ENCODE measurements at regions not wholly inside any gene's neighbourhood (a gene's known extent, or its start where the extent isn't known, plus 50 kb on each side); places are given as distances from the start of the nearest gene placed in this dataset.

DNA sequence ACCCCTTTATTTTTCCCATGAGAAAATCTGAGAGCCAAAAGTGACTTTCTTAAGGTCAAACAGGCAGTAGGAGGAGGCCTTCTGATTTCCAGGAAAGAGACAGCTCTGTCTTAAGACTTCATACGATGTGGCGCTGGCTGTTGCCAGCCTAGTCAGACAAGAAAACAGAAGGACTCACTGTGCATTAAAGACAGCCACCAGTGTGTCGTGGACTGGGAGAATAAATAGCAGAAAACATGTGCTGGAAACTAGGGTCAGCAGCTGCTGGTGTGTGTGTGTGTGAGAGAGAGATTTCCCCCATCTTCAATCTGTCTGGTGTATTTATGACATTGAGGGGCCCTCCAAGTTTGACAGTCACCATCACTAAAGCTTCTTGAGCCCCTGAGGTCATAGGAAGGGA is 708.6 kb upstream of the TMEM132C start:
- Histone ChIP-seq H3K4me1 (ENCODE audit: insufficient read depth, low read length) (no peaks in the 10 kb centered on the region; the same call in 1 of the 2 replicates), H3K36me3 (ENCODE audit: insufficient read depth, low read length) (no peaks in the 10 kb centered on the region), H3K9me3 (ENCODE audit: control insufficient read depth, insufficient read depth, low read length) (no peaks in the 10 kb centered on the region), H3K9ac (ENCODE audit: low read depth, low read length) (no peak overlapping the region)

DNA sequence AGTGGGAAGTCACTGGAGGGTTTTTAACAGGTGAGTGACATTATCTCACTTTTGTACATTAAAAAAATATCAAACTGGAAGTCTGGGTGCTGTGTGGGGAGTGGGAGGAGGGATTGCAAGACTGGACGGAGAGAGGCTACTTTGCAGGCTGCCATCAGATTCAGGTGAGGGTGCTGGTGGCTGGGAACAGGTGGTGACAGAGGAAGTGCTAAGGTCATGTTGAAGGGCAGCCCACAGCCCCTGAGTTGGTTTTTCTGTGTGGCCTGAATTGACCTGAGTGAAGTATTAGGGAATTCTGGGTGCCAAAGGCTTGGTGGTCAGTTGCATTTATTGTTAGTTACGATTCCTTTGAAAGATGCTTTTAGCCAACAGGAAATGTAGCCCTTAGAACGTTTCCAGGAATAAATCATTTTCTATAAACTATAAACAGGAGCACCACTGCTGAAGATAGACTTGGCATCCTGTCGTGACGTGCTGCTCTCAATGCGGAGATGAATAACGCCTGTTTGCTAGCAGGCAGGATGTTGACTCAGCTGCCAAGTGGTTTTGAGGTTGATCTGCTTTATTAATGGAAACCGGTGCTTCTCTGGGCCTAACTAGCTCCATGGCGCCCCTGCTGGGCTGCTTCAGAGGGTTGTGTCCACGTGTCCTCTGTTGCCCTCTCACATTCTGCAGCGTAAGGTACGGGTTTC is 707.5 kb upstream of the TMEM132C start:
- no peak overlapping the region for H3K9ac ChIP-seq (ENCODE audit: low read depth, low read length)
- H3K36me3 ChIP-seq (ENCODE audit: insufficient read depth, low read length), result no peaks in the 10 kb centered on the region
- H3K4me1 ChIP-seq (ENCODE audit: insufficient read depth, low read length), result no peaks in the 10 kb centered on the region; the same call in 1 of the 2 replicates
- no peaks in the 10 kb centered on the region for H3K9me3 ChIP-seq (ENCODE audit: control insufficient read depth, insufficient read depth, low read length)

DNA sequence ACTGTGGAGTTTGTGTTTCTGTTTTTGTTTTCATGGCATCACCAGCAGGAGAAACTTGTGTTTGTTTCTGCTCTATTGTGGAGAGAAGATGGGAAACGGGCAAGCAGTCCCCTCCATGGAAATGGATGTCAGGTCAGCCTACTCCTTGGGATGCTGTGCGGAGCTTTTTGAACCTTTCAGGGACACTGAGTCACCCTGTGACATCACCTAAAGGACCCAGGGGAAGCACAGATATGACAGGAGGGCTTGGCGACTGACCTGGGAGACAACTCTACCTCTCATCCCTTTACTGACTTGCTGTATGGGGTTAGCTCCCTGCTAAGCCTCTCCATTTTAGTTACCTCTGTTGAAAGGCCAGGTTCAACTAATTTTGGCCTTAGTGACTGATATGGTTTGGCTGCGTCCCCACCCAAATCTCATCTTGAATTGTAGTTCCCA is 706.9 kb upstream of the TMEM132C start:
- Histone ChIP-seq H3K9ac (ENCODE audit: low read depth, low read length) (no peak overlapping the region), H3K9me3 (ENCODE audit: control insufficient read depth, insufficient read depth, low read length) (no peaks in the 10 kb centered on the region), H3K4me1 (ENCODE audit: insufficient read depth, low read length) (no peaks in the 10 kb centered on the region; the same call in 1 of the 2 replicates), H3K36me3 (ENCODE audit: insufficient read depth, low read length) (no peaks in the 10 kb centered on the region)

DNA sequence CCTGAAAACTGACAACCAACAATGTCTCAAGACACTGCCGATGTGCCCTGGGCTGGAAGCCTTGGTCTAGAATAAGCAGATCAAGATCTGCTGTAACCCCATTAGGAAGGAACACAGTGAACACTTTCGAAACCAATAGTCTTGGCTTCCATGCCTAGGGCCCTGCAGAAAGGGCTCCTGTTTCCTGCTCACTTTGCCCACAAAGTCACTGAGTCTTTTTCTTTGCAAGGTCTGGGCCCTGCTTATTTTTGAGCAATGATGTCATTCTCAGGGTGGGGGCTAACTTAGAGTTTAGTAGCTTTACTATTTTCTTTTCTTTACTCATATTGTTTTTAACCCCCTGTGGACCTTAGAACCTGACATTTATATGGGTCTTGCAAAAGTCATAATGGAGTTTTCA is 704.2 kb upstream of the TMEM132C start:
- Histone ChIP-seq H3K9me3 (ENCODE audit: control insufficient read depth, insufficient read depth, low read length) (no peaks in the 10 kb centered on the region), H3K9ac (ENCODE audit: low read depth, low read length) (no peak overlapping the region), H3K4me1 (ENCODE audit: insufficient read depth, low read length) (no peaks in the 10 kb centered on the region; the same call in 1 of the 2 replicates), H3K36me3 (ENCODE audit: insufficient read depth, low read length) (no peaks in the 10 kb centered on the region)

DNA sequence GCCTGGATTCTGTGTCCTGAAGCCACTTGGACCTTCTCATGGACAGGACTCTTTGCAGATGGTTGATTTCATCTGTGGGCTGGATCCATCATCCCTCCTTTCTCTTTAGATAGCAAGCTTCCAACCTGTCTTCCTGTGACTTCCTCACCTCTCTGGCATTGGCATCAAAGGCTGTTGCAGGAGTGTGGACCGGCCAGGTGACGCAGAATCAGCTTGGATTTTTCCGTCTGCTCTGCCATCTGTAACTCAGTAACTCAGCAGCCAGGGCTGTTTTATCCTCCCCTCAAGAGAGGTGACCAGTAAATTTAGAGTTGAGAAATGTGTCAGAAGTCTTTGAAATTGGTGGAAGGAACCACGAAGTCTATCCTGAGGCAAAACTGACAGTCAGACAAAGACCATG is 701.7 kb upstream of the TMEM132C start:
- Histone ChIP-seq H3K9ac (ENCODE audit: low read depth, low read length) (no peak overlapping the region), H3K36me3 (ENCODE audit: insufficient read depth, low read length) (no peaks in the 10 kb centered on the region), H3K4me1 (ENCODE audit: insufficient read depth, low read length) (no peaks in the 10 kb centered on the region), H3K9me3 (ENCODE audit: control insufficient read depth, insufficient read depth, low read length) (no peaks in the 10 kb centered on the region)

DNA sequence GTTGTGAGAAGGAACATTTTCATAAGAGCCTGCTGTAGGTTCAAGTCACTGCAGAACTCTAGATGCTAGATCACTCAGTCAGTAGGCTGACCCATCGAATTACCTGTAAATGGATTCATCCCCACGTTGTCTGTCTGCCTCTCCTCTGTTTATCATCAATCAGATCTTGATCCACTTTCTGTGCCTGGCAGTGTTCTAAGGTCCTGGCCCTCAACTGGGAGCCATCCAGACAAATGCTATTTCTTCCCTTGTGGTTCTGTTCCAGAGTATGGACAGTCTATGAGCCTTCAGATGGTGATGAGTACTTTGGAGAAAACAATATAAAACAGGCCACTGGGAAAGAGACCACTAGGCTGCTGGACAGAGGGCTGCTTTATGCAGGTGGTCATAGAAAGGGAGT is 699.4 kb upstream of the TMEM132C start:
- Histone ChIP-seq H3K9ac (ENCODE audit: low read depth, low read length) (no peak overlapping the region), H3K36me3 (ENCODE audit: insufficient read depth, low read length) (no peaks in the 10 kb centered on the region)

DNA sequence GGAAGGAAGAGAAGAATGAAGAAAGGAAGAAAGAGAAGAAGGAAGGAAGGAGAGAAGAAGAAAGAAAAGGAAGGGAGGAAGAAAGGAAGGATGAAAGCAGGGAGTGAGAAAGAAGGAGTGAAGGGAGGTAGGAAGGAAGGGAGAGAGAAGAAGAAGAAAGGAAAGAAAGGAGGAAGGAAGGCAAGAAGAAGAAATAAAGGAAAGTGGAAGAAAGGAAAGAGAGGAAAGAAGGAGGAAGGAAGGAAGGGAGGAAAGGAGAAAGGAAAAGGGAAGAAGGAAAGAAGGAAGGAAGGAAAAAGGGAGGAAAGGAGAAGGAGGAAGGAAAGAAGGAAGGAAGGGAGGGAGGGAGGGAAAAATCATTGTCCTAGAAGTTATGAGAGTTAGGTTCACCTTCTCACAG is 696.6 kb upstream of the TMEM132C start:
- Histone ChIP-seq H3K9ac (ENCODE audit: low read depth, low read length) (no peak overlapping the region), H3K36me3 (ENCODE audit: insufficient read depth, low read length) (no peaks in the 10 kb centered on the region), H3K4me1 (ENCODE audit: insufficient read depth, low read length) (no peaks in the 10 kb centered on the region), H3K9me3 (ENCODE audit: control insufficient read depth, insufficient read depth, low read length) (no peaks in the 10 kb centered on the region)

More for the DNA sequence above, 699.4 kb upstream of the TMEM132C start:
- Histone ChIP-seq H3K9me3 (ENCODE audit: control insufficient read depth, insufficient read depth, low read length) (no peaks in the 10 kb centered on the region), H3K4me1 (ENCODE audit: insufficient read depth, low read length) (no peaks in the 10 kb centered on the region)

DNA sequence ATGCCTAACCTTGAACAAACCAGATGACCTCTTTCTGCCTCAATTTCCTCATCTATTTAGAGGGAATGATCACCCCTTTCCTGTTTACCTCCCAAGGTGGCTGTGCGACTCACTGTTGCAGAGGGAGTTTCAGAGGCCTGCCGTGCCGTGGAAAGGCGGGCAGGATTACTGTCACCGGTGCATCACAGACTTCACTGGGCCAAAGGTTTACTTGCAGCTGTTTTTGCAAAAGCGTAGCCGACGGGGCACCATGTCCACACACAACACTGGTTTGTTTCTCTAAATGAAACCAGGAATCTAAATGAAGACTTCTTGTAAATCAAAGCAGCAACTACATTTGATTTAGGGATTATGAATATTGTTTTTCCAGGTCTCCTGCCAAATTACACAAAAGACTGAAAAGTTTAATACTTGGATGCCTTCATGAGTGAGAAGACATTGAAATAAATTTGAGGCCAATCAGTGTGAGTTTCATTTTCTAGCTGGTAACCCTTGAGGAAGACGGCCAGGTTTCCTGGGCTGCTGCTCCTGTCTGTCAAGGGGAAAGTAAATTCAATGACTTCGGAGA is 696.1 kb upstream of the TMEM132C start:
- Histone ChIP-seq H3K4me1 (ENCODE audit: insufficient read depth, low read length) (0 out of 2 replicates have a peak, but pooled peaks cover 1% of the 10 kb centered on the region), H3K9ac (ENCODE audit: low read depth, low read length) (no peak overlapping the region)

DNA sequence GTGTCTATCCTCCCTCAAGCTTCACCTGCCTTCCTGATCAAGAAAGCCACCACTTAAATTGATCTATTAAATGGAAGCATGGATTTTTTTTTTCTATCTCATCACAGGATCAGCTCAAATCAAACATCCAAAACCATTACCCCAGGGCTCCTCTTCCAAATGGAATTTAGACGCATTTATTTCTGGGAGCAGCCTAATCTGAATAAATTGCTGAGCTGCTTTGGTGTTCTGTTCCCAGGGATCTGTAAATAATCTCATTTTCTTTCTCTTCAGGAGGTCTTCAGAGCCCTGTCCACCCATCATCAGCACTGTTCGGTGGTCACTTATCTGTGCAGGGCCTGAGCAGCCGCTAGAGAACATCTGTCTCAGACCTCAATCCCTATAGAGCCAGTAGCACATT is 695.4 kb upstream of the TMEM132C start:
- H3K4me1 ChIP-seq (ENCODE audit: insufficient read depth, low read length), result peaks cover 8% of the 10 kb centered on the region
- H3K9ac ChIP-seq (ENCODE audit: low read depth, low read length), result no peak overlapping the region
- H3K36me3 ChIP-seq (ENCODE audit: insufficient read depth, low read length), result no peaks in the 10 kb centered on the region
- H3K9me3 ChIP-seq (ENCODE audit: control insufficient read depth, insufficient read depth, low read length), result no peaks in the 10 kb centered on the region

More for the DNA sequence above, 696.1 kb upstream of the TMEM132C start:
- no peaks in the 10 kb centered on the region for H3K9me3 ChIP-seq (ENCODE audit: control insufficient read depth, insufficient read depth, low read length)
- H3K36me3 ChIP-seq (ENCODE audit: insufficient read depth, low read length), result no peaks in the 10 kb centered on the region

DNA sequence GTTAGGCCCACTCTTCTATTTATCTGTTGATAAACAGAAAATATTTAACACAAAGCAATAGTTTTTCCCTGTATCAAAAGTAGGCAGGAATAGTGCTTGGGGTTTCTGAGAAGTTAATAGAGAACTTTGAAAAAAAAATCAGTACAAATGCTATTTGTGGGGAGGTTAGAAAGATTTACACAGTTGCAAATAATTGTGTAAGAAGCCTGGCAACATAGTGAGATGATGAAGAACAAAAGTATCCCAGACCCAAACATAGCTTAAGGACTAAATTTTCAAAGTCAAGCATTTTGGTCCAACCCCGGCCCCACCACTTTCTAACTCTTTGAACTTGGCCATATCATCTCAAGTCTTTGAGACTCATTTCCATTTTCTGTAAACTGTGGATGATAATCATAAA is 687.5 kb upstream of the TMEM132C start:
- Histone ChIP-seq H3K4me1 (ENCODE audit: insufficient read depth, low read length) (peaks cover 11% of the 10 kb centered on the region), H3K9me3 (ENCODE audit: control insufficient read depth, insufficient read depth, low read length) (no peaks in the 10 kb centered on the region), H3K9ac (ENCODE audit: low read depth, low read length) (no peak overlapping the region), H3K36me3 (ENCODE audit: insufficient read depth, low read length) (no peaks in the 10 kb centered on the region)

DNA sequence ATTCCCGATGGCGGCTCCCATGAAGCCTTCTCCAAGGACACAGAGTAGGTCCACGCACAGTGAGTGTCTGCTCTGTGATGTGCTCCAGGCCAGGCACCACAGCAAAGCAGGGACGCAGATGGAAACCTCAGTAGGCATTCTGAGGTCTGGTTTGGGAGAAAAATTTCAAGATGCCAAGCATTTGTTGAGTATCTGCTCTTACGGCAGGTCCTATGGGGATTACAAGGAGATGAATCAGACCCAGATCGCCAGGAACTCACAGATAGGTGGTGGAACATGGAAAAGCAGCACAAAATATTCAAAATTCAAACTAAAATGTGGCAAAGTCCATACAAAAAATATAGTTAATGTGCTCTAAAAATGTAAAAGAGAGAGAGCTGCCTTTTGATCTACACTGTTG is 684.9 kb upstream of the TMEM132C start:
- Histone ChIP-seq H3K36me3 (ENCODE audit: insufficient read depth, low read length) (no peaks in the 10 kb centered on the region), H3K4me1 (ENCODE audit: insufficient read depth, low read length) (no peaks in the 10 kb centered on the region), H3K9ac (ENCODE audit: low read depth, low read length) (no peak overlapping the region), H3K9me3 (ENCODE audit: control insufficient read depth, insufficient read depth, low read length) (peaks cover 8% of the 10 kb centered on the region; the same call in 1 of the 2 replicates)

DNA sequence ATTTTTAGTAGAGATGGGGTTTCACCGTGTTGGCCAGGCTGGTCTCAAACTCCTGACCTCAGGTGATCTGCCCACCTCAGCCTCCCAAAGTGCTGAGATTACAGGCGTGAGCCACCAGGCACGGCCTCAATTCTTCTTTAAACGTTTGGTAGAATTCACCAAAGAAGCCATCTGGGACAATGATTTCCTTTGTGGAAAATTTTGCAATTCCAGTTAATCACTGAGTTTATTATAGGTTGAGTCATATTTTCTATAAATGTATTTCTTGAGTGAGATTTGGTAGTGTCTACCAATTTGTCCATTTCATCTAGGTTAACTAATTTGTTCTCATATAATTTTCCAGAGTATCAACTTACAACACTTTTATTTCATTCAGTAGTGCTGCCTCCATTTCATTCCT is 683.9 kb upstream of the TMEM132C start:
- Histone ChIP-seq H3K4me1 (ENCODE audit: insufficient read depth, low read length) (peaks cover 4% of the 10 kb centered on the region; the same call in 1 of the 2 replicates), H3K9me3 (ENCODE audit: control insufficient read depth, insufficient read depth, low read length) (peaks cover 8% of the 10 kb centered on the region; the same call in 1 of the 2 replicates), H3K36me3 (ENCODE audit: insufficient read depth, low read length) (no peaks in the 10 kb centered on the region), H3K9ac (ENCODE audit: low read depth, low read length) (no peak overlapping the region)

DNA sequence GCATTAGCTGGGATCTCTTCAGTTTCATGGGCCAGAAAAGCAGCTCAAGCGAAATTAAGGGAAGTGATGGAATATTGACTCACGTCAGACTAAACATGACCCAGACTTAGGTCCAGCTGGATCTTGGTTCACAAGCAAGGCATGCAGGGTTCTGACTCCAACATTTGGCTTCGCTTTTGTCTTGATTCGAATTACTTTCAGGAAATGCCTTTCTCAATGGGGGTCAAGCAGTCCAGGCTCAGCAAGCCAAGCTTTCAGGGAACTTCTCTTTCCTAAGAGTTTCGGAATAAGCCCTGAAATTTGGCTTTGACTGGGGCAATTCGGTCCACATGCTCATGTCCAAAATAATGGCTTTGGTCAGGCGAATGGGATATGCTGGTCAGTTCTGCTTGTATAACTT is 678.7 kb upstream of the TMEM132C start:
- peaks cover 27% of the 10 kb centered on the region for H3K4me1 ChIP-seq (ENCODE audit: insufficient read depth, low read length)
- H3K9ac ChIP-seq (ENCODE audit: low read depth, low read length), result no peak overlapping the region
- H3K9me3 ChIP-seq (ENCODE audit: control insufficient read depth, insufficient read depth, low read length), result peaks cover 8% of the 10 kb centered on the region; the same call in 1 of the 2 replicates
- H3K36me3 ChIP-seq (ENCODE audit: insufficient read depth, low read length), result no peaks in the 10 kb centered on the region

DNA sequence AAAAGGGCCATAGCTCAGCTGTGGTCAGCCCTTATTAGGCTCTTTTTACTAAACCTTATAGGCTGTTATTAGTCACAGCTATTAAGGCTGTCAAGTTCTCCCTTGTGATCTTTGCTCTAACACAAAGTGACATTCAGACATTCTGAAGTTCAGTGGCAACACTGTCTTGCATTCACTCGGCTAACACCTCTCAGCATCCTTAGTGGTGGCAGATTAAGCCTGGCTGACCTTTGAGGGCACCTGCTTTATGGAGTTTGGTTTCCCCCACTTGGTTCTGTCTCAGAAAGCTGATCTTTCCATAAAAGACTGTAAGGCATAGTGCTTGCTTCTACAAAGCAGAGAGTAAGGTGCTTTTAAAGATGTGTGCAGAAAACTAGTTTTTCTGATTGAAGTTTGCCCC is 677.4 kb upstream of the TMEM132C start:
- Histone ChIP-seq H3K9me3 (ENCODE audit: control insufficient read depth, insufficient read depth, low read length) (peaks cover 8% of the 10 kb centered on the region; the same call in 1 of the 2 replicates), H3K4me1 (ENCODE audit: insufficient read depth, low read length) (peaks cover 34% of the 10 kb centered on the region), H3K9ac (ENCODE audit: low read depth, low read length) (no peak overlapping the region), H3K36me3 (ENCODE audit: insufficient read depth, low read length) (no peaks in the 10 kb centered on the region)

DNA sequence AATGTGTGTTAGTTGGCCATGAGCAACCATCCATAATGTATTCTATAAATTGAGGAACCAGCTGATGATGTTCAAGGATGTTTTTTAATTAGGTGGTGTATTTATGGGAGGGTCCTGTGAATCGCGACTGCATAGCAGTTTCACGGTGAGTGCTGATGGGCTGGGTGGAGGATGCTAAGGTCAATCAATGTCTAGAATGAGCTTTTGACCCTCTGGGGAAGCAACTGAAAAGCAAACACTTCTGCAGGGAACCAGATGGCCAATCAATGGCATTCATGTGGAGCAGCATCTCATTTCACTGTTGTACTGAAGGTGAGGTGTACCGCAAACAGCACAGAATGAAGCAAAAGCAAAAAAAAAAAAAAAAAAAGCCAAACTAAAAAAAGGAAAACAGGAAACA is 676.1 kb upstream of the TMEM132C start:
- peaks cover 8% of the 10 kb centered on the region; the same call in 1 of the 2 replicates for H3K9me3 ChIP-seq (ENCODE audit: control insufficient read depth, insufficient read depth, low read length)
- peaks cover 46% of the 10 kb centered on the region for H3K4me1 ChIP-seq (ENCODE audit: insufficient read depth, low read length)

More for the DNA sequence above, 676.1 kb upstream of the TMEM132C start:
- no peak overlapping the region for H3K9ac ChIP-seq (ENCODE audit: low read depth, low read length)
- H3K36me3 ChIP-seq (ENCODE audit: insufficient read depth, low read length), result no peaks in the 10 kb centered on the region

Measured in ES-I3 (cell line).